Upper lobe of right lung (tissue), 1 donor: ENCODE measurements at regions not wholly inside any gene's neighbourhood (a gene's known extent, or its start where the extent isn't known, plus 50 kb on each side); places are given as distances from the start of the nearest gene placed in this dataset.

Experiments used
- ATAC-seq: fragments of 200-7000 bp; cut with Tn5 transposase; one replicate; pipeline ENCODE4 v1.9.1; 2020; ENCODE audit warnings: mild to moderate bottlenecking, moderate library complexity
- DNase-seq: peaks from one replicate; pipeline ENCODE4 v3.0.0-alpha.2; 2020
- H3K27ac ChIP-seq: fragments of 200-600 bp; one replicate; pipeline ENCODE4 v1.8.0; 2022
- H3K27me3 ChIP-seq: fragments of 200-600 bp; one replicate; pipeline ENCODE4 v1.8.0; 2022; ENCODE audit warnings: mild to moderate bottlenecking
- H3K36me3 ChIP-seq: fragments of 200-600 bp; one replicate; pipeline ENCODE4 v1.8.0; 2022
- H3K4me1 ChIP-seq: fragments of 200-600 bp; one replicate; pipeline ENCODE4 v1.8.0; 2022
- H3K4me3 ChIP-seq: fragments of 200-600 bp; one replicate; pipeline ENCODE4 v1.8.0; 2022; ENCODE audit warnings: mild to moderate bottlenecking
- H3K9me3 ChIP-seq: fragments of 200-600 bp; one replicate; pipeline ENCODE4 v1.8.0; 2022
- CTCF ChIP-seq: fragments of 200-600 bp; IDR thresholded peaks from one replicate; pipeline ENCODE4 v1.8.0; 2022; ENCODE audit warnings: antibody characterized with exemption
- intact Hi-C: fragments of 100-400 bp; cut with DNase I; formaldehyde crosslinking; loops from one replicate; pipeline ENCODE4 v1.11.0; 2022
- donor health status: DM: no; HTN: yes; CAD: no; lungs with severe emphysema.

GRCh38 chr4:167717495-167717894 is 374.8 kb upstream of the ANXA10 start:
- intact Hi-C loops: no loop called here
- no peak overlapping the region for H3K27ac ChIP-seq
- no peak for ATAC-seq
- H3K4me1 ChIP-seq: no peaks in the 10 kb centered on the region
- H3K27me3 ChIP-seq: no peaks in the 10 kb centered on the region
- no peak for TF ChIP-seq CTCF
- H3K4me3 ChIP-seq: no peak overlapping the region
- DNase-seq: no peak
- H3K36me3 ChIP-seq: no peaks in the 10 kb centered on the region
- H3K9me3 ChIP-seq: no peaks in the 10 kb centered on the region

- Histone ChIP-seq H3K4me3 (no peak overlapping the region), H3K27ac (no peak overlapping the region), H3K27me3 (no peaks in the 10 kb centered on the region), H3K36me3 (no peaks in the 10 kb centered on the region), H3K9me3 (no peaks in the 10 kb centered on the region), H3K4me1 (no peaks in the 10 kb centered on the region)
- intact Hi-C loops: no loop called here
- ATAC-seq: no peak
- no peak for DNase-seq
- TF ChIP-seq CTCF: no peak
Measured at GRCh38 chr4:167721617-167722486, 370.5 kb upstream of the ANXA10 start.

GRCh38 chr4:167722487-167722808 is 369.9 kb upstream of the ANXA10 start:
- no peaks in the 10 kb centered on the region for H3K36me3 ChIP-seq
- H3K27me3 ChIP-seq: no peaks in the 10 kb centered on the region
- no peaks in the 10 kb centered on the region for H3K9me3 ChIP-seq
- DNase-seq: no peak
- ATAC-seq: no peak
- no peak overlapping the region for H3K27ac ChIP-seq
- no peak overlapping the region for H3K4me3 ChIP-seq
- no peaks in the 10 kb centered on the region for H3K4me1 ChIP-seq
- intact Hi-C loops: no loop called here
- TF ChIP-seq CTCF: no peak

- no peak for TF ChIP-seq CTCF
- Histone ChIP-seq H3K27ac (no peak overlapping the region), H3K36me3 (no peaks in the 10 kb centered on the region), H3K4me1 (no peaks in the 10 kb centered on the region), H3K4me3 (no peak overlapping the region), H3K27me3 (no peaks in the 10 kb centered on the region), H3K9me3 (no peaks in the 10 kb centered on the region)
- DNase-seq: no peak
- intact Hi-C loops: no loop called here
- ATAC-seq: no peak
Measured at GRCh38 chr4:167724941-167725340, 367.4 kb upstream of the ANXA10 start.

GRCh38 chr4:167730769-167731168 is 361.6 kb upstream of the ANXA10 start:
- DNase-seq: no peak
- TF ChIP-seq CTCF: no peak
- H3K4me1 ChIP-seq: no peaks in the 10 kb centered on the region
- H3K27me3 ChIP-seq: no peaks in the 10 kb centered on the region
- no peak overlapping the region for H3K27ac ChIP-seq
- H3K36me3 ChIP-seq: no peaks in the 10 kb centered on the region
- H3K4me3 ChIP-seq: no peak overlapping the region
- H3K9me3 ChIP-seq: no peaks in the 10 kb centered on the region
- no peak for ATAC-seq
- intact Hi-C loops: no loop called here
